Tibial nerve (tissue), 4 donors: ENCODE measurements at regions not wholly inside any gene's neighbourhood (a gene's known extent, or its start where the extent isn't known, plus 50 kb on each side); places are given as distances from the start of the nearest gene placed in this dataset.

Experiments
- DNase-seq, 2 donors: peaks; one replicate each; pipeline ENCODE4 v3.0.0-alpha.2; 2019; ENCODE audit warnings: low spot score in 2 of 2
- H3K27ac ChIP-seq, 4 donors: fragments of 200-600 bp; sonication (generic) in 3 of 4; one replicate each; pipeline ENCODE4 v1.5.1; 2017 to 2019; ENCODE audit warnings: mild to moderate bottlenecking in 1 of 4
- H3K27me3 ChIP-seq, 2 donors: fragments of 200-600 bp; sonication (generic) in 1 of 2; one replicate each; pipeline versions ENCODE4 v1.5.1 to v1.6.0; 2017 to 2019
- H3K36me3 ChIP-seq, 3 donors: fragments of 200-600 bp; sonication (generic); one replicate each; pipeline ENCODE4 v1.5.1; 2018 to 2019
- H3K4me1 ChIP-seq, 4 donors: fragments of 200-600 bp; sonication (generic) in 3 of 4; one replicate each; pipeline ENCODE4 v1.5.1; 2017 to 2019
- H3K4me3 ChIP-seq, 4 donors: fragments of 200-600 bp; sonication (generic) in 3 of 4; one replicate each; pipeline ENCODE4 v1.5.1; 2017 to 2019; ENCODE audit warnings: mild to moderate bottlenecking in 1 of 4, moderate library complexity in 1 of 4
- H3K9me3 ChIP-seq, 4 donors: fragments of 200-600 bp; sonication (generic) in 3 of 4; one replicate each; pipeline ENCODE4 v1.5.1; 2017 to 2019
- EP300 ChIP-seq, 2 donors: sonication (generic); formaldehyde crosslinking; IDR thresholded peaks; one replicate each; pipeline ENCODE4 v1.6.1; 2017; ENCODE audit warnings: antibody characterized with exemption in 2 of 2, mild to moderate bottlenecking in 1 of 2
- POLR2A ChIP-seq, 2 donors: fragments of 450-650 bp; IDR thresholded peaks; one replicate each; pipeline ENCODE4 v1.6.1; 2017; ENCODE audit warnings: antibody characterized with exemption in 2 of 2, mild to moderate bottlenecking in 2 of 2, moderate library complexity in 2 of 2
- WGBS, 2 donors: methylation state at CpG; one replicate each; pipeline ENCODE4 v1.1.5; 2018; 5-methylcytosine and 5-hydroxymethylcytosine counted together
- TF ChIP-seq, protein P1 (sequence below), 5 experiments: fragments of 200-600 bp in 3 of 5; fragments of 450-650 bp in 2 of 5; sonication (generic) in 3 of 5; IDR thresholded peaks; one replicate each; pipeline ENCODE4 v1.5.1; 2016 to 2019; ENCODE audit warnings: antibody characterized with exemption in 5 of 5, mild to moderate bottlenecking in 3 of 5, moderate library complexity in 2 of 5

DNA sequence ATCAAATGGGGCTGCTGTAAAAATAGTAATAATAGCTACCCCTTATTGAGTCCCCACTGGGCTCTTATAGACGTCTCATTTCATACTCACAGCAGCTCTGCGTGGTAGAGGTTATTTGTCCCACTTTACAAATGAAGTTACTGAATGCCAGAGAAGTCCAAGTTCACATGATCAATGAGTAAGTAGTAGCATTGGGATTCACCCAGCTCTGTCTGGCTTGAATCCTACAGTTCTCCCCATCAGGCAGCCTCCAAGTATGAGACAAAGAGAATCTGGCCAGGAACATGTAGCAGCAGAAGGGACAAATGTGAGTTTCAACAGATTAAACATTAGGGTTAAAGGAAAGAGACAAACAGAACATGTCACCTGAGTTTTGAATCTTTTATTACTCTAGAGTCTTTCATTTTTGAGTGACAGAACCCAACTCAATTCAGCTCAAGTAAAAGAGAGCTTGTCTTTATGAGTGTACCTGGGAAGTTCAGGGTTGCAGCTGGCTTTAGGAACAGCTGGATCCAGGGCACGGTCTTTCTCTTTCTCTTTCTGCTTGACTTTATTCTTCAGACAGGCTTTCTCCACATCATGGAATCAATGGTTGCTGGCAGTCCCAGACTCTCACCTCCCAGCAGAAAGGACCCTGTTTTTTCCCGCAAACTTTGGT is 64.1 kb upstream of the JDP2 start:
- TF ChIP-seq POLR2A (IDR thresholded peaks at IDR 0.05) = no peak
- peak in 1 of 2 donors; percentile 14 for TF ChIP-seq EP300 (IDR thresholded peaks at IDR 0.05)
- WGBS, 2 donors = 84 to 91% methylated on average over 4 of the region's 4 CpGs
- H3K27me3 ChIP-seq = no peaks in the 10 kb centered on the region
- H3K4me3 ChIP-seq = no peak overlapping the region
- peak in 1 of 2 donors; percentile 32 for DNase-seq
- no peaks in the 10 kb centered on the region for H3K36me3 ChIP-seq
- no peaks in the 10 kb centered on the region for H3K9me3 ChIP-seq
- peaks cover 0 to 23% (median 8%) of the 10 kb centered on the region in 4 donors for H3K4me1 ChIP-seq
- no peak overlapping the region for H3K27ac ChIP-seq

DNA sequence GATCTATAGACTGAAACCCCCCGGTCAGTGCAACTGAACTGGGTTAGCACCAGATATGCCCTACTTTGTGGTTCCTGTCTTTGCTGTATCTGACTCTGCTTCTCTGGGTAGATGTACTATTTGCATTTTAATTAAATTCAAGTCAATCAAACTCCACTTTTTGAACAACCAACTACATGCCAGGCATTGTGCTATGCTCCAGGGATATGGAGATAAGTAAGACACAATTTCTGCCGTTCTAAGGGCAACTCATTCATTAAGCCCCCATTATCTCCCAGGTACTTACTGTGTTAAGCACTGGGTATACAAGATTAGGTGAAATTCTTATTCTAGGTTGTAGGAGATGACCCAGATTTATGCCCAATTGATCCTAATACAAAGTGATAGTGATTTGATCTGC is 62.7 kb upstream of the JDP2 start:
- no peaks in the 10 kb centered on the region for H3K36me3 ChIP-seq
- 82 to 88% methylated on average over 2 of the region's 2 CpGs for WGBS, 2 donors
- no peak for DNase-seq
- H3K4me1 ChIP-seq = peaks cover 0 to 23% (median 8%) of the 10 kb centered on the region in 4 donors
- H3K4me3 ChIP-seq = no peak overlapping the region
- H3K27ac ChIP-seq = no peak overlapping the region
- no peak for TF ChIP-seq POLR2A (IDR thresholded peaks at IDR 0.05)
- TF ChIP-seq, protein P1, sequence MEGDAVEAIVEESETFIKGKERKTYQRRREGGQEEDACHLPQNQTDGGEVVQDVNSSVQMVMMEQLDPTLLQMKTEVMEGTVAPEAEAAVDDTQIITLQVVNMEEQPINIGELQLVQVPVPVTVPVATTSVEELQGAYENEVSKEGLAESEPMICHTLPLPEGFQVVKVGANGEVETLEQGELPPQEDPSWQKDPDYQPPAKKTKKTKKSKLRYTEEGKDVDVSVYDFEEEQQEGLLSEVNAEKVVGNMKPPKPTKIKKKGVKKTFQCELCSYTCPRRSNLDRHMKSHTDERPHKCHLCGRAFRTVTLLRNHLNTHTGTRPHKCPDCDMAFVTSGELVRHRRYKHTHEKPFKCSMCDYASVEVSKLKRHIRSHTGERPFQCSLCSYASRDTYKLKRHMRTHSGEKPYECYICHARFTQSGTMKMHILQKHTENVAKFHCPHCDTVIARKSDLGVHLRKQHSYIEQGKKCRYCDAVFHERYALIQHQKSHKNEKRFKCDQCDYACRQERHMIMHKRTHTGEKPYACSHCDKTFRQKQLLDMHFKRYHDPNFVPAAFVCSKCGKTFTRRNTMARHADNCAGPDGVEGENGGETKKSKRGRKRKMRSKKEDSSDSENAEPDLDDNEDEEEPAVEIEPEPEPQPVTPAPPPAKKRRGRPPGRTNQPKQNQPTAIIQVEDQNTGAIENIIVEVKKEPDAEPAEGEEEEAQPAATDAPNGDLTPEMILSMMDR (IDR thresholded peaks at IDR 0.05) = no peak
- TF ChIP-seq EP300 (IDR thresholded peaks at IDR 0.05) = no peak
- no peaks in the 10 kb centered on the region for H3K27me3 ChIP-seq
- no peaks in the 10 kb centered on the region for H3K9me3 ChIP-seq

DNA sequence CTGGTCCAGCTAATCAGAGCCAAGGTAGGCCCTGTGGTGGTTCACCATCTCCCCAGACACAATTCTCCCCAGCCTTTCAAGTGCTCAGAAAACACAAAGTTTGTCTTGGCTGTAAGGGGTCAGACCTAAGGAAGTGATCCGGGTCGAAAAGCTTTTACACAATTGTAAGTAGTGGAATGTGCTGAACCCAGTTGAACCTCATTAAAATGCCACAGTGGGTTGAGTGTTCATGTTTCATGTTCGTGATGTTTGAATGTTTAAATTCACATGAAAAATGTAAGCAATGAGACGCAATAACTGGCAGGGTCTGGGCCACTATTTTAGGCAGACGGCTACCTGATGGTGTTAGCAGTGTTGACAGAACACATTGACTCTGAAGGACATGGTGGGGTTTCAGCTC is 60.9 kb upstream of the JDP2 start:
- no peaks in the 10 kb centered on the region for H3K9me3 ChIP-seq
- no peaks in the 10 kb centered on the region for H3K36me3 ChIP-seq
- no peak for TF ChIP-seq POLR2A (IDR thresholded peaks at IDR 0.05)
- TF ChIP-seq EP300 (IDR thresholded peaks at IDR 0.05) = no peak
- TF ChIP-seq, protein P1 (IDR thresholded peaks at IDR 0.05) = no peak
- 38 to 46% methylated on average over 5 of the region's 5 CpGs for WGBS, 2 donors
- no peaks in the 10 kb centered on the region for H3K27me3 ChIP-seq
- no peak for DNase-seq
- peaks cover 0 to 16% (median 4%) of the 10 kb centered on the region in 4 donors for H3K4me1 ChIP-seq
- H3K4me3 ChIP-seq = no peak overlapping the region
- H3K27ac ChIP-seq = no peak overlapping the region

DNA sequence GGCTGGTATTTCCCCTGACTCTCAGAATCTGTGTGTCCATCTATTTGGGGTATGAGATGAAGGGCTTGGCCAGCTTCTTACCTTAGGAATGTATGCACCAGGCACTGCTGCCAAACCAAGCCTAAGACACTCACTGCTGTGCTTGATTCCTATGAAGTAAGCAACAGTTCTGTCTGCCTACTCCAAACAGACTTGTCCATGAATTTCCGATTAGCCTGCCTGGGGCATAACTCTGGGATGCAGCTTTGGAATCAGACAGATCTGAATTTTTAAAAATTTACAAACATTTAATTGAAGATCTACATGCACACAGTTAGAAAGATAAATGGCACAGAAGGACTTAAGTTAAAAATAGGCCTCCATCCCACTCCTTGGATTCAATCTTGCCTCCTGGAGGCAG is 59.5 kb upstream of the JDP2 start:
- H3K4me1 ChIP-seq = peaks cover 0 to 17% (median 0%) of the 10 kb centered on the region in 4 donors
- no peak for DNase-seq
- no peak overlapping the region for H3K4me3 ChIP-seq
- H3K9me3 ChIP-seq = no peaks in the 10 kb centered on the region
- 100% methylated on average over 1 of the region's 1 CpG for WGBS, 2 donors
- H3K27ac ChIP-seq = no peak overlapping the region
- TF ChIP-seq, protein P1 (IDR thresholded peaks at IDR 0.05) = no peak
- TF ChIP-seq POLR2A (IDR thresholded peaks at IDR 0.05) (no peak), EP300 (IDR thresholded peaks at IDR 0.05) (no peak)
- no peaks in the 10 kb centered on the region for H3K27me3 ChIP-seq
- no peaks in the 10 kb centered on the region for H3K36me3 ChIP-seq

DNA sequence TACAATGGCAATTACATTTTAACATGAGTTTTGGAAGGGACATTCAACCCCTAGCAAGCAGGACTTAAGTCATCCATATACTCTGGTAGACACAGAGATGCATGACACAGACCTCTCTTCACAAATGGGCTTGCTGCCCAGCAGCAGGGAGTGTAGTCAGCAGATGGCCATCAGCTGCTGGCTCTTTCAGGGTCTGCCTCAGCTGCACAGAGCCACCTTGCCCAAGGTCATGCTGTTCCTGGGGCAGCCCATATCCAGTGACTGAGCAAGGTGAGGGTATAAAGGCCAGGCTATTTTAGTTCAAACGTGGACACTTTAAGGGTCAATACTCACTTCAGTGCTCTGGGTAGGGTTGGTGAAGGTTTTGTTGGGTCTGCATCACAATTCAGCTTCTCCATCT is 58.3 kb upstream of the JDP2 start:
- no peaks in the 10 kb centered on the region for H3K27me3 ChIP-seq
- no peaks in the 10 kb centered on the region for H3K36me3 ChIP-seq
- H3K27ac ChIP-seq = no peak overlapping the region
- TF ChIP-seq, protein P1 (IDR thresholded peaks at IDR 0.05) = no peak
- no peak for TF ChIP-seq POLR2A (IDR thresholded peaks at IDR 0.05)
- no peak for TF ChIP-seq EP300 (IDR thresholded peaks at IDR 0.05)
- no peaks in the 10 kb centered on the region for H3K9me3 ChIP-seq
- WGBS, 2 donors = 88 to 93% methylated on average over 1 of the region's 1 CpG
- H3K4me1 ChIP-seq = peaks cover 0 to 17% (median 0%) of the 10 kb centered on the region in 4 donors
- no peak for DNase-seq
- no peak overlapping the region for H3K4me3 ChIP-seq
